ENCODE measurements at regions not wholly inside any gene's neighbourhood (a gene's known extent, or its start where the extent isn't known, plus 50 kb on each side); places are given as distances from the start of the nearest gene placed in this dataset.

DNA sequence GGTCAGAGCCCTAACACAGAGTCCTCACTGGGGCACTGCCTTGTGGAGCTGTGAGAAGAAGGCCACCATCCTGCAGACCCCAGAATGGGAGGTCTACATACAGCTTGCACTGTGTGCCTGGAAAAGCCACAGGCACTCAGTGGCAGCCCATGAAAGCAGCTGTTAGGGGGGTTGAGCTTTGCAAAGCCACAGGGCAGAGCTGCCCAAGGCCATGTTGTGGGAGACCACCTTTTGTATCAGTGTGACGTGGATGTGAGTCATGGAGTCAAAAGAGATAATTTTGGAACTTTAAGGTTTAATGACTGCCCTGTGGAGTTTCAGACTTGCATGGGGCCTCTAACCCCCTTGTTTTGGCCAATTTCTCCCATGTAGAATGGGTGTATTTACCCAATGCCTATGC is 52.9 kb upstream of the TPRG1 start:
- no peaks in the 10 kb centered on the region for H3K36me3 ChIP-seq
- H3K27me3 ChIP-seq = no peaks in the 10 kb centered on the region
- 85 to 88% (median 87%) methylated on average over 1 of the region's 1 CpG for WGBS, 4 donors
- ATAC-seq (no peak), DNase-seq (no peak)
- intact Hi-C loops (cut with DNase I) = no loop called here
- no peak overlapping the region for H3K4me3 ChIP-seq
- peaks cover 0 to 17% (median 0%) of the 10 kb centered on the region in 12 donors for H3K9me3 ChIP-seq
- TF ChIP-seq, protein P1, sequence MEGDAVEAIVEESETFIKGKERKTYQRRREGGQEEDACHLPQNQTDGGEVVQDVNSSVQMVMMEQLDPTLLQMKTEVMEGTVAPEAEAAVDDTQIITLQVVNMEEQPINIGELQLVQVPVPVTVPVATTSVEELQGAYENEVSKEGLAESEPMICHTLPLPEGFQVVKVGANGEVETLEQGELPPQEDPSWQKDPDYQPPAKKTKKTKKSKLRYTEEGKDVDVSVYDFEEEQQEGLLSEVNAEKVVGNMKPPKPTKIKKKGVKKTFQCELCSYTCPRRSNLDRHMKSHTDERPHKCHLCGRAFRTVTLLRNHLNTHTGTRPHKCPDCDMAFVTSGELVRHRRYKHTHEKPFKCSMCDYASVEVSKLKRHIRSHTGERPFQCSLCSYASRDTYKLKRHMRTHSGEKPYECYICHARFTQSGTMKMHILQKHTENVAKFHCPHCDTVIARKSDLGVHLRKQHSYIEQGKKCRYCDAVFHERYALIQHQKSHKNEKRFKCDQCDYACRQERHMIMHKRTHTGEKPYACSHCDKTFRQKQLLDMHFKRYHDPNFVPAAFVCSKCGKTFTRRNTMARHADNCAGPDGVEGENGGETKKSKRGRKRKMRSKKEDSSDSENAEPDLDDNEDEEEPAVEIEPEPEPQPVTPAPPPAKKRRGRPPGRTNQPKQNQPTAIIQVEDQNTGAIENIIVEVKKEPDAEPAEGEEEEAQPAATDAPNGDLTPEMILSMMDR (IDR thresholded peaks at IDR 0.05) = no peak
- TF ChIP-seq POLR2A (IDR thresholded peaks at IDR 0.05) = no peak
- no peak overlapping the region for H3K27ac ChIP-seq
- H3K4me1 ChIP-seq = peaks cover 0 to 23% (median 14%) of the 10 kb centered on the region in 12 donors

DNA sequence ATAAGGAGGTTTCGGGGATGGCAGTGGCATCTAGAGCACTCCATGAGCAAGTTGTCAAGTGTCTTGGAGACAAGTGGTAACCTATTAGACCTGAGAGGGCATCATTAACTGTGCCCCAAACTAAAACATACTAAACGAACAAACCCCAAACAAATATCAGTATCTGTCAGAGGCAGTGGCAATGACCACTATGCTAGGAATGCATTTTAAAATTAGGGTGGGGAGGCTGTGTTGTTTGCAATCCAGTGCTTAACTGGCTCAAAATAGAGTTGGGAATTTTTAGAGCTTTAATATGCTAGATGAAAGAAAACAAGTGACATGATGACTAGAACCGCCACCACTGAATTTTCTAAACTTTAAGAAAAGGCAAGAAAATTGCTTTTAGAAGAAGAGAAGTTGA is 51.8 kb upstream of the TPRG1 start:
- H3K4me1 ChIP-seq = peaks cover 0 to 33% (median 19%) of the 10 kb centered on the region in 12 donors
- TF ChIP-seq POLR2A (IDR thresholded peaks at IDR 0.05) = no peak
- TF ChIP-seq, protein P1 (IDR thresholded peaks at IDR 0.05) = no peak
- H3K27ac ChIP-seq = no peak overlapping the region
- no peaks in the 10 kb centered on the region for H3K27me3 ChIP-seq
- no peaks in the 10 kb centered on the region for H3K36me3 ChIP-seq
- DNase-seq (no peak), ATAC-seq (no peak)
- 73 to 79% (median 78%) methylated on average over 3 of the region's 3 CpGs for WGBS, 4 donors
- intact Hi-C loops (cut with DNase I) = no loop called here
- H3K9me3 ChIP-seq = peaks cover 0 to 17% (median 0%) of the 10 kb centered on the region in 12 donors
- H3K4me3 ChIP-seq = no peak overlapping the region

DNA sequence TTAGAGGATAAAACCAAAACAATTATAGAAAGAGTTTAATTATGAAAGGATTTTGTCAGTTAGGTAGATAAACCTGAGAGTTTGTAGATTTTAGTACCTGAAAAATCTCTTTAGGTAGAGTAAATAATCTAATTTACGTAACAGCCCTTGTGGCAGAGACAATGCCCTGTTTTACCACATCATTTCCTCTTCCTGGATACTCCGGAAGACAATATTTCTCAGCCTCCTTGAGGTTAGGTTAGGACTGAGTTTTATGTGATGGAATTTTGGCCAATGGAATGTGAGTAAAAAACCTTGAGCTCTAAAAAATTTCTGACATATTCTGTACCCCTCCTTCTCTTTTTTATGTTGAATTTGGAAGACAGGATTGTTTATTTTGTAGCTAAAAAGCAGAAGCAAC is 50.7 kb upstream of the TPRG1 start:
- DNase-seq (no peak), ATAC-seq (no peak)
- Histone ChIP-seq H3K9me3 (peaks cover 0 to 17% (median 0%) of the 10 kb centered on the region in 12 donors), H3K4me1 (peaks cover 0 to 35% (median 19%) of the 10 kb centered on the region in 12 donors), H3K27ac (peak overlapping the region in 7 of 12 donors; percentile 40 to 76 (median 69)), H3K27me3 (no peaks in the 10 kb centered on the region), H3K36me3 (no peaks in the 10 kb centered on the region), H3K4me3 (peak overlapping the region in 1 of 12 donors; percentile 31)
- 57 to 74% (median 70%) methylated on average over 2 of the region's 2 CpGs for WGBS, 4 donors
- intact Hi-C loops (cut with DNase I) = no loop called here
- TF ChIP-seq, protein P1 (IDR thresholded peaks at IDR 0.05) = no peak
- no peak for TF ChIP-seq POLR2A (IDR thresholded peaks at IDR 0.05)
